GM21737 (cell line): ENCODE measurements at regions not wholly inside any gene's neighbourhood (a gene's known extent, or its start where the extent isn't known, plus 50 kb on each side); places are given as distances from the start of the nearest gene placed in this dataset.

Experiments used
- ATAC-seq: cut with Tn5 transposase; IDR thresholded peaks from one replicate; pipeline ENCODE4 v1.9.1; 2021; ENCODE audit warnings: mild to moderate bottlenecking, moderate library complexity; ENCODE audit not compliant: unreplicated experiment

- no peak for ATAC-seq
These were observed 84.4 kb upstream of the ETV6 start for GRCh38 chr12:11564984-11565651.

GRCh38 chr12:11565752-11566151 is 83.7 kb upstream of the ETV6 start:
- ATAC-seq = no peak

- ATAC-seq = peak; percentile 16
These were observed 81.2 kb upstream of the ETV6 start for GRCh38 chr12:11568155-11568761.

GRCh38 chr12:11568762-11569478 is 80.6 kb upstream of the ETV6 start:
- ATAC-seq = peak; percentile 81

- ATAC-seq = no peak
These were observed 79.8 kb upstream of the ETV6 start for GRCh38 chr12:11569716-11570115.

- ATAC-seq = no peak
These were observed 75.6 kb upstream of the ETV6 start for GRCh38 chr12:11573880-11574279.

GRCh38 chr12:11576104-11576503 is 73.4 kb upstream of the ETV6 start:
- ATAC-seq = no peak

- ATAC-seq = no peak
These were observed 71.7 kb upstream of the ETV6 start for GRCh38 chr12:11577658-11578260.

GRCh38 chr12:11578461-11578993 is 70.9 kb upstream of the ETV6 start:
- ATAC-seq = no peak

GRCh38 chr12:11580125-11580751 is 69.2 kb upstream of the ETV6 start:
- no peak for ATAC-seq

GRCh38 chr12:11581179-11581755 is 68.2 kb upstream of the ETV6 start:
- ATAC-seq = no peak

- ATAC-seq = no peak
These were observed 65.1 kb upstream of the ETV6 start for GRCh38 chr12:11584221-11584855.

- ATAC-seq = no peak
These were observed 57.0 kb upstream of the ETV6 start for GRCh38 chr12:11592484-11592883.

- no peak for ATAC-seq
These were observed 56.5 kb upstream of the ETV6 start for GRCh38 chr12:11593013-11593412.

- no peak for ATAC-seq
These were observed 54.4 kb upstream of the ETV6 start for GRCh38 chr12:11595080-11595479.

GRCh38 chr12:11596141-11596540 is 53.3 kb upstream of the ETV6 start:
- ATAC-seq = no peak

GRCh38 chr12:11598900-11599299 is 50.6 kb upstream of the ETV6 start:
- no peak for ATAC-seq
